ENCODE measurements at regions not wholly inside any gene's neighbourhood (a gene's known extent, or its start where the extent isn't known, plus 50 kb on each side); places are given as distances from the start of the nearest gene placed in this dataset.

DNA sequence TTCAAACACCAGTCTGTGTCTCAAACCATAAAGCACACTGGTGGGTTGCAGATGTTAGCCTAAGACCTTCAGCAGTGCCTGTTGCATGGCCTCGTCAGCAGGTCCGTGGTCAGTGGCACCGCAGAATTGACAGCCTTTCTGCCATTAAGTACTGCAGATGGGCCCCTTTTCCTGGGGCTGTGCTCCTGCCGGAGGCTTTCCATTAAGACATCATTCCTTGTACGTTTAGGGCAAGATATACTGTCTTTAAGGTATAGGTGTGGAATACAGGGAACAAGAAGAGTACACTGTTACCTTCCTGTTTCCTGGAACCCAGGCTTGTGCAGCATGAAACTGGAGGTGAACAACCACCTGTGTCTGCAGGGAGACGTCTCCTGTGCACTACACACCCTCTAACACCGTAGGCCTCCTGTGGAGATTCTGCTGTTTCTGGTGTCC, 67.9 kb upstream of the WDR1 start:
- TF ChIP-seq POLR2A (IDR thresholded peaks at IDR 0.05; ENCODE audit: low read depth, low read length) (no peak), SMC3 (IDR thresholded peaks at IDR 0.05; ENCODE audit: low read depth, low read length) (no peak), RFX5 (IDR thresholded peaks at IDR 0.05; ENCODE audit: low read depth, low read length) (no peak), CTCF (conservative IDR thresholded peaks at IDR 0.05; ENCODE audit: low read depth, low read length) (no peak), RAD21 (IDR thresholded peaks at IDR 0.05; ENCODE audit: low read length) (no peak), FOS (IDR thresholded peaks at IDR 0.05; ENCODE audit: low read depth, low read length) (no peak), CEBPB (IDR thresholded peaks at IDR 0.05; ENCODE audit: low read depth, low read length) (no peak), MXI1 (IDR thresholded peaks at IDR 0.05; ENCODE audit: borderline replicate concordance, low read depth, low read length) (no peak), BHLHE40 (IDR thresholded peaks at IDR 0.05; ENCODE audit: low read depth, low read length) (no peak), CHD1 (IDR thresholded peaks at IDR 0.05; ENCODE audit: low read depth, low read length) (no peak), ELK1 (IDR thresholded peaks at IDR 0.05; ENCODE audit: borderline replicate concordance, low read depth, low read length) (no peak), RCOR1 (IDR thresholded peaks at IDR 0.05; ENCODE audit: insufficient replicate concordance, low read length) (no peak)
- TF ChIP-seq, protein P1, sequence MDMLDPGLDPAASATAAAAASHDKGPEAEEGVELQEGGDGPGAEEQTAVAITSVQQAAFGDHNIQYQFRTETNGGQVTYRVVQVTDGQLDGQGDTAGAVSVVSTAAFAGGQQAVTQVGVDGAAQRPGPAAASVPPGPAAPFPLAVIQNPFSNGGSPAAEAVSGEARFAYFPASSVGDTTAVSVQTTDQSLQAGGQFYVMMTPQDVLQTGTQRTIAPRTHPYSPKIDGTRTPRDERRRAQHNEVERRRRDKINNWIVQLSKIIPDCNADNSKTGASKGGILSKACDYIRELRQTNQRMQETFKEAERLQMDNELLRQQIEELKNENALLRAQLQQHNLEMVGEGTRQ (IDR thresholded peaks at IDR 0.05; ENCODE audit: low read depth, low read length) = no peak
